Mammary epithelial cell (primary cell): ENCODE measurements at regions not wholly inside any gene's neighbourhood (a gene's known extent, or its start where the extent isn't known, plus 50 kb on each side); places are given as distances from the start of the nearest gene placed in this dataset.

Experiments used
- EZH2 ChIP-seq: IDR thresholded peaks from 2 replicates; pipeline ENCODE4 v1.6.1; 2012; ENCODE audit warnings: low read length, inconsistent platforms, borderline replicate concordance
- TF ChIP-seq, protein P1 (sequence below), 2 donors: IDR thresholded peaks in 1 of 2; conservative IDR thresholded peaks in 1 of 2; 2 replicates each; pipeline ENCODE4 v1.5.1; 2011 to 2012; ENCODE audit warnings: inconsistent platforms in 2 of 2, low read length in 2 of 2, mild to moderate bottlenecking in 2 of 2, control low read depth in 1 of 2, low read depth in 1 of 2; ENCODE audit not compliant: insufficient read depth in 1 of 2; ENCODE audit errors: extremely low read depth in 1 of 2

DNA sequence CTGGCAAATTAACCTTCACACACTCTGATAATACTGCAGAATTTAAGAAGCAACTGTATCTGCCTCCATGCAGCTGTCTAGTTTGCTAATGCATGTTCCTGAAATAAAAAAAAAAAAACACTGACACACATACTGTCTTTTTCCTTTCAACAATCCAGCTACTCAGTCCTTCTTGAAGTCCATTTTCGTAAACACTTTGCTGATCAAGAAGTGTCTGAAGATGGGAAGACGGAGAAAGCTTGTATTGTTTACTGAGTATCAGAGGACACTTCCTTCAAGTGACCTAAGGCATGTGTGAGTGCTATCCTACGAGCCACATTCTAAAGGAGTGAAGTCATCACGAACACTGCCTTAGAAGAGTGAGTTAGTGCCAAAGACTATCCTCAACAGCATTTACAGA lies 82.6 kb downstream of the LUZP4 start:
- TF ChIP-seq, protein P1, sequence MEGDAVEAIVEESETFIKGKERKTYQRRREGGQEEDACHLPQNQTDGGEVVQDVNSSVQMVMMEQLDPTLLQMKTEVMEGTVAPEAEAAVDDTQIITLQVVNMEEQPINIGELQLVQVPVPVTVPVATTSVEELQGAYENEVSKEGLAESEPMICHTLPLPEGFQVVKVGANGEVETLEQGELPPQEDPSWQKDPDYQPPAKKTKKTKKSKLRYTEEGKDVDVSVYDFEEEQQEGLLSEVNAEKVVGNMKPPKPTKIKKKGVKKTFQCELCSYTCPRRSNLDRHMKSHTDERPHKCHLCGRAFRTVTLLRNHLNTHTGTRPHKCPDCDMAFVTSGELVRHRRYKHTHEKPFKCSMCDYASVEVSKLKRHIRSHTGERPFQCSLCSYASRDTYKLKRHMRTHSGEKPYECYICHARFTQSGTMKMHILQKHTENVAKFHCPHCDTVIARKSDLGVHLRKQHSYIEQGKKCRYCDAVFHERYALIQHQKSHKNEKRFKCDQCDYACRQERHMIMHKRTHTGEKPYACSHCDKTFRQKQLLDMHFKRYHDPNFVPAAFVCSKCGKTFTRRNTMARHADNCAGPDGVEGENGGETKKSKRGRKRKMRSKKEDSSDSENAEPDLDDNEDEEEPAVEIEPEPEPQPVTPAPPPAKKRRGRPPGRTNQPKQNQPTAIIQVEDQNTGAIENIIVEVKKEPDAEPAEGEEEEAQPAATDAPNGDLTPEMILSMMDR (conservative IDR thresholded peaks at IDR 0.05 in 1 of 2, IDR thresholded peaks at IDR 0.05 in 1 of 2; ENCODE audit: extremely low read depth in 1 of 2, insufficient read depth in 1 of 2, low read depth in 1 of 2, low read length in 2 of 2): no peak
- no peak for TF ChIP-seq EZH2
